PFSK-1 (cell line): ENCODE measurements at regions not wholly inside any gene's neighbourhood (a gene's known extent, or its start where the extent isn't known, plus 50 kb on each side); places are given as distances from the start of the nearest gene placed in this dataset.

Source experiments
- POLR2AphosphoS5 ChIP-seq: IDR thresholded peaks from 2 replicates; pipeline ENCODE4 v1.6.1; 2012; ENCODE audit warnings: low read depth, mild to moderate bottlenecking, control low read depth, low read length, moderate library complexity
- REST ChIP-seq, 2 experiments: IDR thresholded peaks; 2 replicates each; pipeline versions ENCODE4 v1.6.1 to v1.8.0; 2011 to 2012; ENCODE audit warnings: low read depth in 2 of 2, low read length in 2 of 2, control low read depth in 1 of 2, inconsistent platforms in 1 of 2, mild to moderate bottlenecking in 1 of 2, moderate library complexity in 1 of 2; ENCODE audit not compliant: insufficient read depth in 1 of 2
- SIN3A ChIP-seq: IDR thresholded peaks from 2 replicates; pipeline ENCODE4 v1.6.1; 2012; ENCODE audit warnings: mild to moderate bottlenecking, low read length, moderate library complexity, borderline replicate concordance; ENCODE audit not compliant: insufficient read depth
- TAF1 ChIP-seq: IDR thresholded peaks from 2 replicates; pipeline ENCODE4 v1.6.1; 2012; ENCODE audit warnings: low read length, control low read depth, borderline replicate concordance; ENCODE audit not compliant: insufficient read depth

DNA sequence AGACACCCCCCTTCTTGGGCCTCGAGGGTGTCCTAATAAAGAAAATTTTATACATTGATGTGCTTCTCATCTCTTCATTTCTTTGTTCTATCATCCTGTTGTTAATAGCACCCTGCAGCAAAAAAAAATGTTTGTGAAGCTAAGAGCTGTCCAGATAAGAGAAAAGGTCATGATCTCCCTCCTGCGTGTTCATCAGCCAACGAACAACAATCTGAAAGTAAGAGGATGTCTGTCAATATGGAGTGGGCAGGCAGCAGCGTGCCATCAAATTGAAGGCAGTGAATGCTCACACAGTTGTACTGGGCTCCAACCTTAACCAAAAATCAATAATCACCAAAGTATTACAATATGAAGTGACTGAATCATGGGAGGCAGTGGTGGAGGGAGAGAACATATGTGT, 418.6 kb upstream of the ONECUT1 start:
- no peak for TF ChIP-seq SIN3A
- no peak for TF ChIP-seq POLR2AphosphoS5
- TF ChIP-seq REST (IDR thresholded peaks at IDR 0.05; ENCODE audit: insufficient read depth in 1 of 2, low read depth in 2 of 2, low read length in 2 of 2) = no peak
- no peak for TF ChIP-seq TAF1
